ENCODE measurements at regions not wholly inside any gene's neighbourhood (a gene's known extent, or its start where the extent isn't known, plus 50 kb on each side); places are given as distances from the start of the nearest gene placed in this dataset.

- Histone ChIP-seq H3K4me3 (ENCODE audit: low read depth, low read length) (no peak overlapping the region), H3K27ac (ENCODE audit: low read depth, low read length) (no peak overlapping the region), H3K9me3 (ENCODE audit: control insufficient read depth, insufficient read depth, low read length) (peaks cover 6% of the 10 kb centered on the region; the same call in 1 of the 2 replicates), H3K27me3 (ENCODE audit: control insufficient read depth, insufficient read depth, low read length) (no peaks in the 10 kb centered on the region)
- no peak for TF ChIP-seq CTCF (IDR thresholded peaks at IDR 0.05; ENCODE audit: low read depth, low read length)
- POLR2A ChIA-PET = no interaction called here
- CTCF ChIA-PET = no interaction called here
- no peak for DNase-seq (ENCODE audit: low read depth, low spot score)
Observed at GRCh38 chr2:123116595-123116994, 908.5 kb upstream of the CNTNAP5 start.

- peaks cover 10% of the 10 kb centered on the region for H3K9me3 ChIP-seq (ENCODE audit: control insufficient read depth, insufficient read depth, low read length)
- no peak overlapping the region for H3K27ac ChIP-seq (ENCODE audit: low read depth, low read length)
- DNase-seq (ENCODE audit: low read depth, low spot score) = no peak
- H3K4me3 ChIP-seq (ENCODE audit: low read depth, low read length) = no peak overlapping the region
- ChIA-PET POLR2A (no interaction called here), CTCF (no interaction called here)
- TF ChIP-seq CTCF (IDR thresholded peaks at IDR 0.05; ENCODE audit: low read depth, low read length) = no peak
- no peaks in the 10 kb centered on the region for H3K27me3 ChIP-seq (ENCODE audit: control insufficient read depth, insufficient read depth, low read length)
Observed at GRCh38 chr2:123127236-123127635, 897.9 kb upstream of the CNTNAP5 start.

GRCh38 chr2:123128951-123129350 is 896.1 kb upstream of the CNTNAP5 start:
- H3K27me3 ChIP-seq (ENCODE audit: control insufficient read depth, insufficient read depth, low read length) = no peaks in the 10 kb centered on the region
- DNase-seq (ENCODE audit: low read depth, low spot score) = no peak
- ChIA-PET CTCF (no interaction called here), POLR2A (no interaction called here)
- H3K4me3 ChIP-seq (ENCODE audit: low read depth, low read length) = no peak overlapping the region
- H3K9me3 ChIP-seq (ENCODE audit: control insufficient read depth, insufficient read depth, low read length) = peaks cover 19% of the 10 kb centered on the region
- TF ChIP-seq CTCF (IDR thresholded peaks at IDR 0.05; ENCODE audit: low read depth, low read length) = no peak
- no peak overlapping the region for H3K27ac ChIP-seq (ENCODE audit: low read depth, low read length)

- ChIA-PET POLR2A (no interaction called here), CTCF (no interaction called here)
- Histone ChIP-seq H3K9me3 (ENCODE audit: control insufficient read depth, insufficient read depth, low read length) (peaks cover 16% of the 10 kb centered on the region; the same call in 1 of the 2 replicates), H3K4me3 (ENCODE audit: low read depth, low read length) (no peak overlapping the region), H3K27me3 (ENCODE audit: control insufficient read depth, insufficient read depth, low read length) (no peaks in the 10 kb centered on the region), H3K27ac (ENCODE audit: low read depth, low read length) (no peak overlapping the region)
- no peak for TF ChIP-seq CTCF (IDR thresholded peaks at IDR 0.05; ENCODE audit: low read depth, low read length)
- no peak for DNase-seq (ENCODE audit: low read depth, low spot score)
Observed at GRCh38 chr2:123136419-123136818, 888.7 kb upstream of the CNTNAP5 start.

GRCh38 chr2:123144082-123144481 is 881.0 kb upstream of the CNTNAP5 start:
- Histone ChIP-seq H3K4me3 (ENCODE audit: low read depth, low read length) (no peak overlapping the region), H3K27me3 (ENCODE audit: control insufficient read depth, insufficient read depth, low read length) (no peaks in the 10 kb centered on the region), H3K27ac (ENCODE audit: low read depth, low read length) (no peak overlapping the region), H3K9me3 (ENCODE audit: control insufficient read depth, insufficient read depth, low read length) (no peaks in the 10 kb centered on the region)
- no peak for DNase-seq (ENCODE audit: low read depth, low spot score)
- TF ChIP-seq CTCF (IDR thresholded peaks at IDR 0.05; ENCODE audit: low read depth, low read length) = no peak
- CTCF ChIA-PET = no interaction called here
- POLR2A ChIA-PET = no interaction called here
